PFSK-1 (cell line): ENCODE measurements at regions not wholly inside any gene's neighbourhood (a gene's known extent, or its start where the extent isn't known, plus 50 kb on each side); places are given as distances from the start of the nearest gene placed in this dataset.

Experiments used
- FOXP2 ChIP-seq: optimal IDR thresholded peaks from 2 replicates; pipeline ENCODE3; 2011; ENCODE audit warnings: borderline replicate concordance, control low read depth, inconsistent platforms; ENCODE audit not compliant: insufficient read depth; ENCODE audit errors: extremely low read length, extremely low read depth
- POLR2AphosphoS5 ChIP-seq: IDR thresholded peaks from 2 replicates; pipeline ENCODE4 v1.6.1; 2012; ENCODE audit warnings: low read depth, mild to moderate bottlenecking, control low read depth, low read length, moderate library complexity
- REST ChIP-seq, 2 experiments: IDR thresholded peaks; 2 replicates each; pipeline versions ENCODE4 v1.6.1 to v1.8.0; 2011 to 2012; ENCODE audit warnings: low read depth in 2 of 2, low read length in 2 of 2, control low read depth in 1 of 2, inconsistent platforms in 1 of 2, mild to moderate bottlenecking in 1 of 2, moderate library complexity in 1 of 2; ENCODE audit not compliant: insufficient read depth in 1 of 2
- SIN3A ChIP-seq: IDR thresholded peaks from 2 replicates; pipeline ENCODE4 v1.6.1; 2012; ENCODE audit warnings: mild to moderate bottlenecking, low read length, moderate library complexity, borderline replicate concordance; ENCODE audit not compliant: insufficient read depth
- TAF1 ChIP-seq: IDR thresholded peaks from 2 replicates; pipeline ENCODE4 v1.6.1; 2012; ENCODE audit warnings: low read length, control low read depth, borderline replicate concordance; ENCODE audit not compliant: insufficient read depth

GRCh38 chr12:127148318-127148717 is 1118.7 kb upstream of the TMEM132C start:
- TF ChIP-seq POLR2AphosphoS5 (no peak), FOXP2 (no peak), REST (IDR thresholded peaks at IDR 0.05; ENCODE audit: insufficient read depth in 1 of 2, low read depth in 2 of 2, low read length in 2 of 2) (no peak), TAF1 (no peak), SIN3A (no peak)

- TF ChIP-seq SIN3A = no peak
- TF ChIP-seq POLR2AphosphoS5 = no peak
Measured at GRCh38 chr12:127149226-127149964, 1117.6 kb upstream of the TMEM132C start.

GRCh38 chr12:127150028-127150427 is 1116.9 kb upstream of the TMEM132C start:
- TF ChIP-seq TAF1 (no peak), SIN3A (no peak), POLR2AphosphoS5 (no peak), REST (IDR thresholded peaks at IDR 0.05; ENCODE audit: insufficient read depth in 1 of 2, low read depth in 2 of 2, low read length in 2 of 2) (no peak), FOXP2 (no peak)

- TF ChIP-seq FOXP2 (no peak), TAF1 (no peak), REST (IDR thresholded peaks at IDR 0.05; ENCODE audit: insufficient read depth in 1 of 2, low read depth in 2 of 2, low read length in 2 of 2) (no peak), POLR2AphosphoS5 (no peak), SIN3A (no peak)
Measured at GRCh38 chr12:127150479-127150878, 1116.5 kb upstream of the TMEM132C start.

GRCh38 chr12:127150956-127151355 is 1116.0 kb upstream of the TMEM132C start:
- TF ChIP-seq POLR2AphosphoS5 = no peak
- TF ChIP-seq SIN3A = no peak
- no peak for TF ChIP-seq FOXP2
- no peak for TF ChIP-seq REST (IDR thresholded peaks at IDR 0.05; ENCODE audit: insufficient read depth in 1 of 2, low read depth in 2 of 2, low read length in 2 of 2)
- TF ChIP-seq TAF1 = no peak
